ENCODE measurements at regions not wholly inside any gene's neighbourhood (a gene's known extent, or its start where the extent isn't known, plus 50 kb on each side); places are given as distances from the start of the nearest gene placed in this dataset.

DNA sequence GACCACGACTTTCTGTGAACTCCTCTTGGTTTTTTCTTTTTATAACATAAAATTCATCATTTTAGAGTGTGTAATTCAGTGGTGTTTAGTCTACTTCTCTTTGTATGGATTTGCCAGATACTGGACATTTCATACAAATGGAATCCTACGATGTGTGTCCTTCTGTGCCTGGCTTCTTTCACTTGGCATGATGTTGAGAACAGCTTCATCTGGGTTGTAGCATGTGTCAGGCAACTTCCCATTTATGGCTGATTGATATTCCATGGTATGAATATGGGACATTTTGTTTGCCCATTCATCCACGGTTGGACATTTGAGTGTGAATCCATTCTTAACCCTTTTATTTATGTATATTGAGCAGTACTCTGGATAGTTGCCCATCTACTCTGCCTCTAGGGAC, 82.7 kb upstream of the KLF13 start:
- H3K4me2 ChIP-seq (ENCODE audit: insufficient read depth, low read length) = no peak overlapping the region
- no peak overlapping the region for H2AFZ ChIP-seq (ENCODE audit: low read depth, low read length)
- H4K20me1 ChIP-seq (replicated peaks; ENCODE audit: control insufficient read depth, extremely low read depth, insufficient read depth, low read length) = no peaks in the 10 kb centered on the region
- no peaks in the 10 kb centered on the region for H3K36me3 ChIP-seq (ENCODE audit: control insufficient read depth in 2 of 2, extremely low read depth in 1 of 2, insufficient read depth in 2 of 2, low read length in 2 of 2)
- no peak for TF ChIP-seq MYC (IDR thresholded peaks at IDR 0.05; ENCODE audit: low read depth, low read length)
- TF ChIP-seq FOS (IDR thresholded peaks at IDR 0.05; ENCODE audit: borderline replicate concordance, insufficient read depth, low read length) = no peak
- TF ChIP-seq JUN (IDR thresholded peaks at IDR 0.05; ENCODE audit: borderline replicate concordance, insufficient read depth, insufficient read length, low read depth) = no peak
- no peak for TF ChIP-seq GATA2 (IDR thresholded peaks at IDR 0.05; ENCODE audit: insufficient read depth, insufficient read length, low read depth, low read length)
- TF ChIP-seq, protein P1, sequence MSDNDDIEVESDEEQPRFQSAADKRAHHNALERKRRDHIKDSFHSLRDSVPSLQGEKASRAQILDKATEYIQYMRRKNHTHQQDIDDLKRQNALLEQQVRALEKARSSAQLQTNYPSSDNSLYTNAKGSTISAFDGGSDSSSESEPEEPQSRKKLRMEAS (IDR thresholded peaks at IDR 0.05; ENCODE audit: insufficient read depth, insufficient read length) = no peak
- TF ChIP-seq EZH2 (IDR thresholded peaks at IDR 0.05; ENCODE audit: borderline replicate concordance, low read depth, low read length, severe bottlenecking) = no peak
- TF ChIP-seq CTCF (IDR thresholded peaks at IDR 0.05; ENCODE audit: extremely low read depth in 1 of 2, insufficient read depth in 1 of 2, low read depth in 1 of 2, low read length in 2 of 2) = no peak
- TF ChIP-seq POLR2A (IDR thresholded peaks at IDR 0.05; ENCODE audit: low read depth, low read length) = no peak
- H3K27me3 ChIP-seq (ENCODE audit: control insufficient read depth in 2 of 2, insufficient read depth in 2 of 2, low read length in 2 of 2) = no peaks in the 10 kb centered on the region
- ChIA-PET POLR2A (no interaction called here), CTCF (interaction anchor here (1.0 kb wide), 1 partner anchor 245 kb away, joined by 4 read pairs; no protein-coding TSS in a partner anchor)
- intact Hi-C loops (cut with micrococcal nuclease) (no loop called here), dilution Hi-C loops (cut with MboI; ENCODE audit: extremely low pct_ligation_motif_present, low sequenced_read_pairs) (no loop called here)
- no TSS peak for BruUV-seq (replicated peaks)
- no peaks in the 10 kb centered on the region for H3K4me1 ChIP-seq (ENCODE audit: control insufficient read depth, extremely low read depth, insufficient read depth, low read length)
- H3K4me3 ChIP-seq (replicated peaks in 1 of 3; ENCODE audit: insufficient read depth in 1 of 3, low read depth in 1 of 3, low read length in 3 of 3) = no peak overlapping the region
- H3K27ac ChIP-seq (ENCODE audit: insufficient read depth, low read depth, low read length) = no peak overlapping the region
- DNase-seq (ENCODE audit: low read depth, low spot score) (no peak), FAIRE-seq (no peak)
- no peaks in the 10 kb centered on the region for H3K9me3 ChIP-seq (replicated peaks; ENCODE audit: control insufficient read depth, insufficient read depth, low read length)
- no peaks in the 10 kb centered on the region for H3K9me1 ChIP-seq (replicated peaks; ENCODE audit: control insufficient read depth, extremely low read depth, insufficient read depth, low read length)
- H3K9ac ChIP-seq (replicated peaks; ENCODE audit: extremely low read depth, insufficient read depth, low read length) = no peak overlapping the region
- H3K79me2 ChIP-seq (ENCODE audit: control insufficient read depth, insufficient read depth, low read length) = no peaks in the 10 kb centered on the region
